Bronchial epithelial cell (primary cell): ENCODE measurements at regions not wholly inside any gene's neighbourhood (a gene's known extent, or its start where the extent isn't known, plus 50 kb on each side); places are given as distances from the start of the nearest gene placed in this dataset.

Experiments used
- DNase-seq: peaks from one replicate; pipeline ENCODE4 v3.0.0-alpha.2; 2010; ENCODE audit warnings: low read depth
- FAIRE-seq: peaks from 2 replicates; lab custom pipeline; 2011; peaks lifted over from hg19 to GRCh38; lab: Jason Lieb, UNC
- H3K27me3 ChIP-seq: 2 replicates; pipeline ENCODE4 v1.5.1; 2011; ENCODE audit warnings: low read length; ENCODE audit not compliant: control insufficient read depth, insufficient read depth
- H3K36me3 ChIP-seq: 2 replicates; pipeline ENCODE4 v1.5.1; 2011; ENCODE audit warnings: low read length; ENCODE audit not compliant: control insufficient read depth, insufficient read depth
- H3K4me3 ChIP-seq: 2 replicates; pipeline ENCODE4 v1.5.1; 2011; ENCODE audit warnings: mild to moderate bottlenecking, low read depth, low read length, control low read depth
- TF ChIP-seq, protein P1 (sequence below): IDR thresholded peaks from 2 replicates; pipeline ENCODE4 v1.5.1; 2011; ENCODE audit warnings: mild to moderate bottlenecking, moderate library complexity, low read length, control low read depth, inconsistent platforms; ENCODE audit not compliant: insufficient read depth, severe bottlenecking

DNA sequence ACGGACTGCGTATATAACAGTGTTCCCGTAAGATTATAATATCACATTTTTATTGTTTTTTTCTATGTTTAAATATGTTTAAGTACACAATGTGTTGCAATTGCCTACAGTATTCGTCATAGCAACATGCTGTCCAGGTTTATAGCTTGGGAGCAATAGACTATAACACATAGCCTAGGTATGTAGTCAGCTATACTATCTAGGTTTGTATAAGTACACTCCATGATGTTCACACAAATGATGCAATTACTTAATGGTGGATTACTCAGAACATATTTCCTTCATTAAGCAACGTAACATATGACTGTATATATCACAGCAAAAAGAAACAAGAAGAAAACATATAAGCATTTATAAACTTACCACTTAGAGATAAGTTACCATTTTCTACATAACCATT, 160.0 kb downstream of the CBLN1 start:
- Histone ChIP-seq H3K27me3 (peaks cover 2% of the 10 kb centered on the region), H3K36me3 (no peaks in the 10 kb centered on the region), H3K4me3 (no peak overlapping the region)
- DNase-seq (peak; percentile 94), FAIRE-seq (no peak)
- TF ChIP-seq, protein P1, sequence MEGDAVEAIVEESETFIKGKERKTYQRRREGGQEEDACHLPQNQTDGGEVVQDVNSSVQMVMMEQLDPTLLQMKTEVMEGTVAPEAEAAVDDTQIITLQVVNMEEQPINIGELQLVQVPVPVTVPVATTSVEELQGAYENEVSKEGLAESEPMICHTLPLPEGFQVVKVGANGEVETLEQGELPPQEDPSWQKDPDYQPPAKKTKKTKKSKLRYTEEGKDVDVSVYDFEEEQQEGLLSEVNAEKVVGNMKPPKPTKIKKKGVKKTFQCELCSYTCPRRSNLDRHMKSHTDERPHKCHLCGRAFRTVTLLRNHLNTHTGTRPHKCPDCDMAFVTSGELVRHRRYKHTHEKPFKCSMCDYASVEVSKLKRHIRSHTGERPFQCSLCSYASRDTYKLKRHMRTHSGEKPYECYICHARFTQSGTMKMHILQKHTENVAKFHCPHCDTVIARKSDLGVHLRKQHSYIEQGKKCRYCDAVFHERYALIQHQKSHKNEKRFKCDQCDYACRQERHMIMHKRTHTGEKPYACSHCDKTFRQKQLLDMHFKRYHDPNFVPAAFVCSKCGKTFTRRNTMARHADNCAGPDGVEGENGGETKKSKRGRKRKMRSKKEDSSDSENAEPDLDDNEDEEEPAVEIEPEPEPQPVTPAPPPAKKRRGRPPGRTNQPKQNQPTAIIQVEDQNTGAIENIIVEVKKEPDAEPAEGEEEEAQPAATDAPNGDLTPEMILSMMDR, result no peak

DNA sequence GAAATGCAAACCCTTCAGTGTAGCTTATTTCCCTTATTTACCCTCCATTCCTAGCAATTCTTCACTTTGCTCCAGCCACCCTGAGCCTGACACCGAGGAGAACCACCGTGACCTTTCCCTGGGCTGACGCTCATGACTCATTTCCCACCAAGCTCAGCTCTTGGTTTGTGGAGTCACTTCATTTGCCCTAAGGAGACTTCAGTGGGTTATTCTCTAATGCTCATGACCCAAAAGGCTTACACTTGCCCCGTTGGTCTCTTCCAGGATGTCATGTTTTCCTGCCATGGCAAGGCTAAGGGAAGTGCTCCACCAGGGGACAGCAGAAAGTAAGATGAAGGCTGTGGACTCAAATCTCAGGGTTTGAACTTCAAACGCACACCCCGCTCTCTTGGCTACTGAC, 161.0 kb downstream of the CBLN1 start:
- Histone ChIP-seq H3K4me3 (no peak overlapping the region), H3K36me3 (no peaks in the 10 kb centered on the region), H3K27me3 (peaks cover 2% of the 10 kb centered on the region)
- FAIRE-seq (no peak), DNase-seq (peak; percentile 22)
- TF ChIP-seq, protein P1, result no peak

DNA sequence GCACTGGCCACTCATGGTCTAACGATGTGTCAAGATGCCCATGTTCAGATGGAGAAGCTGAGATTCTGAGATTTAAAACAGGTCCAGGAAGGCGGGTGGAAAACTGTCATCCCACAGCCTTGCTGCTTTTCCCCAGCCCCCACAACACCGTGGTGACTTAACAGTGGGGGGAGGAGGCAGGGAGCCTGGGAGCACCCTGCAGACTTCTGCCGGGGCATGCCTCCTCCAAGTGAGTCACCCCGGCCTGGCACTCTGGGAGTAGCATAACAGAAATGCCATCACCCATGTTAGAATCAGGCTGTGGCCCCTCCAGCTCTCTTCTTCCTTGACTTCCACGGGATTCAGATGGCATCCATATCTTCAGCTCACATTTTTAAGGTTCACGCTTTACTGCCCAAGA, 164.8 kb downstream of the CBLN1 start:
- FAIRE-seq, result peak; percentile 28
- TF ChIP-seq, protein P1, result no peak
- DNase-seq, result peak; percentile 84

DNA sequence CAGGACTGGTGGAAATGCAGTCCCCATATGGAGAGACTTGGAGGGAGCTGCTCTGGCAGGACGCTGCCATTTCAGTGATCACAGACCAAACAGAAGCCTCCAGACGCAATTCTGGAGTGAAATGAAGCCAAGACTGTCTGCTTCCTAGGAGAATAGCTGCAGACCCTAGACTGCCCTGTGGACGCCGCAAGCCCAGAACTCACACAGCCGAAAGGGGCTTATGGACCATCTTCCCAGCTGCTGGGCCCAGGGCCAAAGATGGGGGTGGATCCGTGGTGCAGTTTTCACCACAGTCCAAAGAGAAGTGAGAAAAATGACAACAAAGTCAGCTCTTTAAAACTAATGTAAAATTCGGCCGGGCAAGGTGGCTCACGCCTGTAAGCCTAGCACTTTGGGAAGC, 165.7 kb downstream of the CBLN1 start:
- Histone ChIP-seq H3K27me3 (no peaks in the 10 kb centered on the region), H3K4me3 (no peak overlapping the region), H3K36me3 (no peaks in the 10 kb centered on the region)
- no peak for DNase-seq
- TF ChIP-seq, protein P1, result no peak
- no peak for FAIRE-seq

More for the DNA sequence above, 164.8 kb downstream of the CBLN1 start:
- no peak overlapping the region for H3K4me3 ChIP-seq
- no peaks in the 10 kb centered on the region for H3K36me3 ChIP-seq
- no peaks in the 10 kb centered on the region for H3K27me3 ChIP-seq

DNA sequence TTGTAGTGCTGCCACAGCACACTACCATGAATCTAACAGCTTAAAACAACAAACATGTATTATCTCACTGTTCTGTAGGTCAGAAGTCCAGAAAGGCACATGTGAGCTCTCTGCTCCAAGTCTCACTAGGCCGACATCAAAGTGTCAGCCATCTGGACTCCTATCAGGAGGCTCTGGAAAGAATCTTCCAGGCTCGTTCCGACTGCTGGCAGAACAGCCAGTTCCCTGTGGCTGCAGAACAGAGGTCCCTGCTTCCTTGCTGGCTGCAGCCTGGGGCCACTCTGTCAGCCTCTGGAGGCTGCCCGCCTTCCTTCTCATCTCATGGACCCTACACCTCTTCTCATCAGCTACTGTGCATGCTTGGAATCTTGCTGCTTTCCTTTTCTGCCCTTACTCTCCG, 168.9 kb downstream of the CBLN1 start:
- TF ChIP-seq, protein P1, result no peak
- Histone ChIP-seq H3K36me3 (no peaks in the 10 kb centered on the region), H3K27me3 (no peaks in the 10 kb centered on the region), H3K4me3 (no peak overlapping the region)
- FAIRE-seq, result no peak
- DNase-seq, result no peak

DNA sequence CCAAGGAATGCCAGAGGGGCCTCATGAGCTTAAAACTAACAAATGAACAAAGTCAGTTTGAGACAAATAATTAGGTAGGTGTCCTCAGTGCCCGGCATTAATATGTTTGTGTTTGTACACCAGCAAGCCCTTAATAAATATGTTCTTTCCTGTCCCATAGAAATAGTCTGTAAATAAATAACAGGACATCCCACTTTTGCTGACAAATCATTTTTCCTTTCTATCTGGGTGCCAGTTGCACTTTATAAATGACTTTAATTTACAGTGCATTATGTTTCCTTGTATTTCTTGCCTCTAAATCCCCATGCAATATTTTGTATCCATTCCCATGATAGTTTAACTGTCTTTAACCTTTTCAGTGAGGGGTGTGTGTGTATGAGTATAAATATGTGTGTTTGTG, 170.3 kb downstream of the CBLN1 start:
- FAIRE-seq, result no peak
- Histone ChIP-seq H3K36me3 (no peaks in the 10 kb centered on the region), H3K4me3 (no peak overlapping the region), H3K27me3 (no peaks in the 10 kb centered on the region)
- no peak for DNase-seq
- TF ChIP-seq, protein P1, result no peak
